GM18907 (cell line): ENCODE measurements at regions not wholly inside any gene's neighbourhood (a gene's known extent, or its start where the extent isn't known, plus 50 kb on each side); places are given as distances from the start of the nearest gene placed in this dataset.
A peak's percentile ranks its signal among the peaks of the same experiment; 100 is the strongest.

Source experiments
- ATAC-seq: cut with Tn5 transposase; IDR thresholded peaks from one replicate; pipeline ENCODE4 v1.9.1; 2021; ENCODE audit warnings: mild to moderate bottlenecking, moderate library complexity; ENCODE audit not compliant: unreplicated experiment

- ATAC-seq: peak; percentile 73
These were observed 1410.1 kb downstream of the MRPL39 start for GRCh38 chr21:24197132-24197643.

GRCh38 chr21:24188506-24188905 lies 1418.8 kb downstream of the MRPL39 start:
- ATAC-seq: no peak

DNA sequence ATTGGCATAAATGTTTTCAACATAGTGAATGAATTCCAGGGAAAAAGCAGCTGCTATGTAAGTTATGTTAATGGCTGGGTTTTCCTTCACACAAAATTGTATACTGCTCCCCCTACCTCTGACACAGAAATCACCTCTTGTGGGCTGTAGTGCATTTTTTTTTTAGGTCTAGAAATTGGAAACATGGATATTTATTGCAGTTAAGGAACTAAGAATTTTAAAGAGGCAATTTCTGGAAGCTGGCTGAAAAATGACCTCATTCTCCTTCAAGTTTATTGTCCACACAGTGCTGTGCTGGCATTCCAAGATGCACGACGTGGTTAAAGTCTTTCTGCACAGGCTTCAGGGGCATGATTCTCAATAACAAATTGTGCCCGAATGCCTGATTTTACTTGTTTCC lies 1424.2 kb downstream of the MRPL39 start:
- ATAC-seq: no peak

DNA sequence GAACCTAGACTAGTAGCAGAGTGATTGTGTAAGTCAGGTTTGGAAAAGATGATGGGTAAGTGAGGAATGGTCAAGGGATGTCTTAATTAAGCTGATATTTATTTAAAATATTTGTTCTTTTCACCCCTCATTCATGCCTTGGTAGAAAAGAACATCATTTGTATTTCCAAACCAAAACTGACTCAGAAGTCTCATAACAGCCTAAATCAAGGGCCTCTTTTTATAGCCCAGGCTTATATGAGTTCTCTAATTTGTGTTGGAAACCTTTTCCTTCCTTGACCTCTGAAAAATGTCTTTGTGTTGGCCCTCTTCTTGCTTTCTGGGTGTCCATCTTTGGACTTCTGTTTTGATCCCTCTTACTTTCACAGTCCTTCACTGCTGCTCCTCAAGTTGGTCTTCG lies 1428.2 kb downstream of the MRPL39 start:
- ATAC-seq: no peak

GRCh38 chr21:24175106-24175505 lies 1432.2 kb downstream of the MRPL39 start:
- no peak for ATAC-seq

- no peak for ATAC-seq
These were observed 1435.5 kb downstream of the MRPL39 start for GRCh38 chr21:24171736-24172135.

GRCh38 chr21:24163539-24163938 lies 1443.7 kb downstream of the MRPL39 start:
- no peak for ATAC-seq

GRCh38 chr21:24160528-24160927 lies 1446.8 kb downstream of the MRPL39 start:
- no peak for ATAC-seq

DNA sequence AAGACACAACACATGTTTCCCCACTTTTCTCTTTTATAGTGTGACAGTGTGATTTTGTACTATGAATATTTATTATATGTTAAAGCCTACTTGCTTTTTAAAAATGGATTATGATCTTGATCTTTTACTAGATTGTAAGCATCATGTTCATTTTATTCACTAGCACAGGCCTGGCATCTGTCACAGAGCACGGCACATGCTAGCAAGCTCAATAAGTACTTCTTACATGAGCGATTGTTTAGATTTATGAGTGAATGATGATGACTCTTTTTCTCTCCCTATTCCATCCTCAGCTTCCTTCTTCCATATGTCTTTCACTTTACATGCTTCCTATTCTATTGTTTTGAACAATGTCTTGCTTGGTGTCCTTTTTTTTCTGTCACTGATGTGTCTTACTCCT lies 1454.1 kb downstream of the MRPL39 start:
- no peak for ATAC-seq

- ATAC-seq: no peak
These were observed 1456.5 kb downstream of the MRPL39 start for GRCh38 chr21:24150753-24151152.

GRCh38 chr21:24148461-24148860 lies 1458.8 kb downstream of the MRPL39 start:
- no peak for ATAC-seq

DNA sequence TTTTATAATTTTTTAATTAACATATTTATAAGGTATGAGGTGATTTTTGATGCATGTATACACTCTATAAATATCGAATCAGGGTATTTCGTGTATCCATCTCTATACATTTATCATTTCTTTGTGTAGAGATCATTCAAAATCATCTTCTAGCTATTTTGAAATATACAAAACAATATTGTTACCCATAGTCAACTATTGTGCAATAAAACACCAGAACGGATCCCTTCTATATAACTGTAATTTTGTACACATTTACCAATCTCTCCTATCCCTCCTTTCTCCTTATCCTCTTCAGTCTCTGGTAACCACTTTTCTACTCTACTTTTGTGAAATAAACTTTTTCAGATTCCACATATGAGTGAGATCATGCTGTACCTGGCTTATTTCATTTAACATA lies 1459.6 kb downstream of the MRPL39 start:
- ATAC-seq: no peak

DNA sequence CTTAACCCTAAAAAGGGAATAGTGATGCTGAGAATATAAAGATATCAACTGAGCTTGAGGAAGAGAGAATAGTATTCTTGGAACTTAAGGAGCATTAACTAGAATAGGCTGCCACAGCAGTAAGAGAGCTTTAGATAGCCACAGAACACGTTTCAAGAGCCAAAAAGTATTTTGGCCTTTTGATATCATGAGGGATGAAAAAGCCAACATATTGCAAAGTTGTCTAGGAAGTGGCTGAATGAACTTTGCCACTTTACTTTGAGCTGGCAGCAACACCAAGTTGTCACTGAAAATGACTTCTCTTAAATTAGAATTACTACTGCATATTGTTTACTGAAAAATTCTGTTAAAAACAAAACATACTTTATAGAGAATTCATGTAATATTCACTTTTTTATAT lies 1476.2 kb downstream of the MRPL39 start:
- ATAC-seq: no peak

DNA sequence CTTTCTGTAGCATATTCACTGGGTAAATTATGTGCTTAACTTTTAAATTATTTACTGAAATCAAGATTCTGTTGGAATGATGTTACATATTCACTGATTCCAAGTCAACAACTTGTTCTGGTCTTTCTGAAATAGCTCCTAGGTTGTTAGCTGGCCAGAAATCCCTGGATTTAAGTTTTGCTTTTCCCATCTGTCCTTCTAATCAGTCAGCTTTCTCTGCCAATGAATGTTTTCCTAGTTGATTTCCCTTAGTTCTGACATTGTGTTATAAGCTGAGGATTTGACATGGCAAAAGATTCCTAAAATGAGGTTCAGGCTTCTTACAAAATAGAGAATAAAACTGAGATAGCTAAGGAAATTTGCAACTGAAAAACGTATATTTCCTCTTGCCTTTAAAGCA lies 1479.6 kb downstream of the MRPL39 start:
- no peak for ATAC-seq

DNA sequence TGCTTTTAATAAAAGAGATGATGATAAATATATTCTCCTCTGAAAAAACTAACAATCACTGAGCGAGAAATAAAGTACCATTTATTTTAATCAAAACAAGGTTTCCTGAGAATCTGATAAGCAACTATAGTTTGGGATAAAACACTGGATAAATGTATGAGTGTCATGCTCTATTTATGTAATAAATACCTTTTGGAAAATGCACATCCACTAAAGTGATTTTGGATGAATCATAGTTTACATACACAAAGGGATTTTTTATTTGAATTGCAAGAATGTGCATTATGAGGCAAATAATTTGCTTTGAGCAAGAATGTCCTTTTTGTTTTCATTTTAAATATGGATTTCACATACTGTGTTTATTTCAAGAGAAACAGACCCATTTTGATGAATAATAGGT lies 1483.5 kb downstream of the MRPL39 start:
- no peak for ATAC-seq

DNA sequence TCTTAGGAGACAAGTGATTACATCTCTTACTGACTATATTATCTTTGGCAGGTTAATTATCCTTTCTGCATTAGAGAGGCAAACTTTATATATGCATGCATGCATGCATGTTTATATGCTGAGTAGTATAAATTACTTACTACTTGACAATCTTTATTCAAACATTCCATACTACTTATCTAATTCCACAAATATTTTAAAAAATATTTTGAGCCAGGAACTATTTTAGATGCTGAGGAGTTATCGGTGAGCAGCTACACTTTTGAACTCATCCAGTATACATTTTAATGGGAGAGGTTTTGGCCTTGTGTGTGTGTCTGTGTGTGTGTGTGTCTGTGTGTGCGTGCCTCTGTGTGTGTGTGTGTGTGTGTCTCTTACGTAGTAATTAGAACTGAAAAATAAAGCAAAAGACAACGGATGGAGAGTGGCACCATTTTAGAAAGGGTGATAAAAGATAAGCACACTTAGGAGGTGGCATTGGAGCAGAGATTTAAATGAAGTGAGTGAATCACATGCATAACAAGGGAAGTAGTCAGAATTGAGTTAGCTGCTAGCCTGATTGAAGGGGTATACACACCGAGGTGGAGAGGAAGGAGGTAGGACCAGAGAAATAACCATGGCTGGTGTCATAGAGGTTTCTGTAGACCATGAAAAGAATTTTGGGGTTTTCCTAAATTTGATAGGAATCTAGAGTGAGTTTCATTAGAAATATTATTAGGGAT lies 1488.4 kb downstream of the MRPL39 start:
- ATAC-seq: no peak

DNA sequence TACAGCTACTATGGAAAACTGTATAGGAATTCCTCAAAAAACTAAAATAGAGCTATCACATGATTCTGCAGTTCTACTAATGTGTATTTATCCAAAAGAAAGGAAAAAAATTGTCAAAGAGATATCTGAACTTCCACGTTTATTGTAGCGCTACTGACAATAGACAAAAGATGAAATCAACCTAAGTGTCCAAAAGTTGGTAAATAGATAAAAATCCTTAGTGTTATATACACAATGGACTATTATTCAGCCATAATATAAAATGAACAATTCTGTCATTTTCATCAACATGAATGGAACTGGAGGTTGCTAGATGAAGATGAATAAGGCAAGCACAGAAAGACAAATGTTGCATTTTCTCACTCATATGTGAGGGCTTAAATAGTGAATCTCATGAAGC lies 1492.1 kb downstream of the MRPL39 start:
- ATAC-seq: no peak

DNA sequence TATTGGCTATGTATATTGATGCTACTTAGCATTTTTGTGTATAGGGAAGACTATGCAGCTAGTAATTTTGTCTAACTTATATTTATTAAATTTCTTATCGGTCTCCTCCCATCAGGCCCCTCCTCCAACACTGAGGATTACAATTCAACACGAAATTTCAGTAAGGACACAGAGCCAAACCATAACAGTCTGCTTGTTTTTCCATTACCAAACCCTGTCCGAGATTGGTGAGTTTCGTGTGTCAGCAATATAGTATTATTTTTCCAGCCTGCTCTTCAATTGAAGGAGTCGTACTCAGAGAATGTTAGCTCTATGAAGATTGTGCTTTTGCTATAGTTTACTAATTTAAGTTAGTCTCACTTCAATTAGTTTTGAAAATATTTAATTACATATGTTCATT lies 1495.3 kb downstream of the MRPL39 start:
- ATAC-seq: no peak

- ATAC-seq: no peak
These were observed 1496.4 kb downstream of the MRPL39 start for GRCh38 chr21:24110846-24111245.

DNA sequence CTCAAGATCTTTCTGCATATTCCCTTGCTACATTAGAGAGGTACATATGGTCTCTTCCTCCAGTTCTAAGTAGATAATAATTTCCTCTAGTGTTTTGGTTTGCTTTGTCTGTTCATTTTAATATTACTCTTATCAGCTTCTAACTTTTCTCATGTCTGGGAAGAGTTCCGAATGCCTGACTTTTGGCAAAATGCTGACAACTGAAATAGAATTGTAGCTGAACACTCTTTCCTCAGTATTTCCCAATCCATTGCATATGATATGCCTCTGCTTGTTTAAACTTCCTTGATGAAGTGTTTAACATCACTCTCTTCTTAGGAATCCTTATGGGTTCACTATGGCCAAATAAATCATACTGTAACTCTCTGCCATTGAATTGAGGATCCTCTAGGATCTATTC lies 1510.1 kb downstream of the MRPL39 start:
- ATAC-seq: no peak

GRCh38 chr21:24096651-24097050 lies 1510.6 kb downstream of the MRPL39 start:
- ATAC-seq: no peak

- ATAC-seq: no peak
These were observed 1514.2 kb downstream of the MRPL39 start for GRCh38 chr21:24093032-24093431.

DNA sequence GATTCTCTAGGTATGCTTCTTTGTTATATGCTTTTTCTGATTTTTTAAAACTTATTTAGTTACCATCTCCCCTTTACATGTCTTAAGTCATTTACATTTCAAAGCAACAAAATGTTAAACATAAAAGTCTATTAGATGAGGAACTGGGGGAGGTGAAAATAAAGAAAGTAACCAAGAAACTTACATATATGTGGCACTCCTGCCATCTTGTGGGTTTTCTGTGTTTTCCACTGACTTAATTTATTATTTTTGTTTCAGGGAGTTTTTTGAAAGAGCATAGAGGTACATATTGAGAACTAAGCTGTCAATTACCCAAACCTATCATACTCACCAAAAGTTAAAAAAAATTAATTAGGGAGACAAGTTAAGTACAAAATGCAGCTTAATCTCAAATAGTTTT lies 1531.1 kb downstream of the MRPL39 start:
- ATAC-seq: no peak
